Activated CD4-positive, alpha-beta memory T cell treated with anti-CD3 and anti-CD28 coated beads for 36 hours (primary cell): ENCODE measurements at regions not wholly inside any gene's neighbourhood (a gene's known extent, or its start where the extent isn't known, plus 50 kb on each side); places are given as distances from the start of the nearest gene placed in this dataset.

Experiments
- CTCF ChIA-PET: fragments of 350-600 bp; sonication (Branson Sonifier 250); formaldehyde crosslinking; loops from one replicate; lab custom pipeline; 2021; ENCODE audit warnings: antibody characterized with exemption, inconsistent platforms; lab: Charles Lee
- POLR2A ChIA-PET: fragments of 350-600 bp; sonication (Branson Sonifier 250); formaldehyde crosslinking; loops from one replicate; lab custom pipeline; 2021; ENCODE audit warnings: antibody characterized with exemption; lab: Charles Lee
- DNase-seq: peaks from one replicate; pipeline ENCODE4 v3.0.0-alpha.2; 2020
- H3K27ac Mint-ChIP-seq: one replicate; pipeline ENCODE4 v1.8.0; 2021; ENCODE audit warnings: mixed read lengths
- H3K27me3 Mint-ChIP-seq: one replicate; pipeline ENCODE4 v1.8.0; 2021; ENCODE audit warnings: mixed read lengths
- H3K36me3 Mint-ChIP-seq: one replicate; pipeline ENCODE4 v1.8.0; 2021; ENCODE audit warnings: mixed read lengths
- H3K4me1 Mint-ChIP-seq: one replicate; pipeline ENCODE4 v1.8.0; 2021; ENCODE audit warnings: low read depth, mixed read lengths
- H3K4me3 Mint-ChIP-seq: one replicate; pipeline ENCODE4 v1.8.0; 2021; ENCODE audit warnings: mild to moderate bottlenecking, mixed read lengths
- H3K9me3 Mint-ChIP-seq: one replicate; pipeline ENCODE4 v1.8.0; 2021; ENCODE audit warnings: mixed read lengths
- intact Hi-C: fragments of 100-400 bp; cut with micrococcal nuclease; formaldehyde crosslinking; loops from one replicate; pipeline ENCODE4 v1.15.1; 2023

GRCh38 chr10:70969188-70969587 lies 80.8 kb upstream of the PCBD1 start:
- Mint-ChIP-seq H3K4me1 (peaks cover 5% of the 10 kb centered on the region), H3K4me3 (no peak overlapping the region), H3K9me3 (peaks cover 7% of the 10 kb centered on the region), H3K27ac (no peak overlapping the region), H3K36me3 (no peaks in the 10 kb centered on the region), H3K27me3 (peaks cover 9% of the 10 kb centered on the region)
- DNase-seq, result no peak
- ChIA-PET POLR2A (no interaction called here), CTCF (no interaction called here)
- intact Hi-C loops, result no loop called here

DNA sequence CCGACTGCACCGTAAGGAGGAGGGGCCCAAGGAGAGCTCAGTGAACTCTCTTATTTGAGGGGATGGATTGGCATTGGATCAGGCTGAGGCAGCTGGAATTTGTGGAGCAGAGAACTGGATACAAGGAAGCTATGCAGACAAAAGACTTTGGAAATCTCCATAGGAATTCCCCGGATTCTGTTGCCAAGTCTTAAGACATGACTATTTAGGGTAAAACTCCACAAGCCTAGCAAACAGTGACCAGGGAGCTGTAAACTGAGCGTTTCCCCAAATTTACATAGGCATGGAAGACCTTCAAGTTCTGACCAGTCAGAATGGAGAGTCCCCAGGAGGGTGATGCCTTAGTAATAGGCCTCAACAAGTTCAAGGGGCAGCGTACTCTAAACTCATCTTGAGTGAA lies 82.5 kb upstream of the PCBD1 start:
- ChIA-PET CTCF (no interaction called here), POLR2A (no interaction called here)
- Mint-ChIP-seq H3K4me3 (no peak overlapping the region), H3K9me3 (peaks cover 7% of the 10 kb centered on the region), H3K36me3 (no peaks in the 10 kb centered on the region), H3K27me3 (peaks cover 8% of the 10 kb centered on the region), H3K27ac (no peak overlapping the region), H3K4me1 (peaks cover 5% of the 10 kb centered on the region)
- intact Hi-C loops, result no loop called here
- DNase-seq, result no peak

DNA sequence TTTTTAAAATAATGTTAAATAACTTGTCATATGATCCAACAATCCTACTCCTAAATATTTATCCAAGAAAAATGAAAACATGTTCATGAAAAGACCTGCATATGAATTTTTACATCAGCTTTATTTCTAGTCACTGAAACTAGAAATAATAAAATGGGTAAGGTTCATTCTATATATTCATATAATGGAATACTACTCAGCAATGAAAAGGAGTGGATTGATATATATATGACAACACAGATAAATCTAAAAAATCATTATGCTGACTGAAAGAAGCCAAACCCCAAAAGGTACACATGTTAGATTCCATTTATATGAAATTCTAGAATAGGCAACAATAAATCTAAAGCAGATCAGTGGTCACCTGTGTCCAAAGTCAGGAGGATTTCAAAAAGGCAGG lies 84.9 kb upstream of the PCBD1 start:
- Mint-ChIP-seq H3K27ac (no peak overlapping the region), H3K27me3 (peaks cover 10% of the 10 kb centered on the region), H3K36me3 (no peaks in the 10 kb centered on the region), H3K4me1 (peaks cover under 1% of the 10 kb centered on the region), H3K9me3 (peaks cover 7% of the 10 kb centered on the region), H3K4me3 (no peak overlapping the region)
- CTCF ChIA-PET, result no interaction called here
- POLR2A ChIA-PET, result no interaction called here
- no peak for DNase-seq
- intact Hi-C loops, result no loop called here

DNA sequence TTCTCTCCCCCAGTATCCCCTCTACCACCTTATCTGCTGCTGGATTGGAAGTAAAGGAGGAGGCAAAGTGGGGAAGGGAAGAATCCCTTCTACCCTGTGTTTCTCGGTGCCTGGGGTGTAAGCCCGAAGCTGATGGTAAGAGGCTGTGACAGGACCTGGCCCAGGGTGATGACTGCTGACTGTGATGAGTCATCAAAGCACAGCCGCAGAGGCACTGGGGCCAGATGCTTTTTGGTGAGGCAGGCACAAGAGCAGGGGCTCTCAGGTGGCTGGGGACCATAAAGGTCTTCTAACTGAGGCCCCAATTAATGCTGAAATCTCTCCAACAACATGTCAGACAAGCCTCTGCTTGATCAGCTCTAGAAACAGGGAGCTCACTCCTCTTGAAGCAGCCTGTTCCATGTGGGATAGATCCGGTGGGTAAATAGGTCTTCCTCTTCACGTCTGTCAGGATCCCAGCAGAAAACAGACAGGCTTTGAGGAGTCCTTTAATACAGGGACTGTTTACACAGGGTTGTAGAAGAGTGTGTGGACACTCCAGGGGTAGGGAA lies 86.1 kb upstream of the PCBD1 start:
- Mint-ChIP-seq H3K36me3 (no peaks in the 10 kb centered on the region), H3K4me1 (no peaks in the 10 kb centered on the region), H3K27me3 (peaks cover 10% of the 10 kb centered on the region), H3K27ac (no peak overlapping the region), H3K9me3 (peaks cover 7% of the 10 kb centered on the region), H3K4me3 (no peak overlapping the region)
- DNase-seq, result peak; percentile 17
- POLR2A ChIA-PET, result no interaction called here
- CTCF ChIA-PET, result interaction anchor here (0.8 kb wide), 1 partner anchor 48 kb away, joined by 3 read pairs; no protein-coding TSS in a partner anchor
- intact Hi-C loops, result no loop called here

- DNase-seq, result no peak
- CTCF ChIA-PET, result interaction anchor here (0.8 kb wide), 1 partner anchor 49 kb away, joined by 3 read pairs; no protein-coding TSS in a partner anchor
- H3K27ac Mint-ChIP-seq, result no peak overlapping the region
- no peaks in the 10 kb centered on the region for H3K36me3 Mint-ChIP-seq
- intact Hi-C loops, result no loop called here
- peaks cover 10% of the 10 kb centered on the region for H3K27me3 Mint-ChIP-seq
- H3K4me1 Mint-ChIP-seq, result no peaks in the 10 kb centered on the region
- H3K4me3 Mint-ChIP-seq, result no peak overlapping the region
- POLR2A ChIA-PET, result no interaction called here
- H3K9me3 Mint-ChIP-seq, result peaks cover 7% of the 10 kb centered on the region
These were observed 86.6 kb upstream of the PCBD1 start for GRCh38 chr10:70974920-70975319.

- Mint-ChIP-seq H3K9me3 (peaks cover 3% of the 10 kb centered on the region), H3K36me3 (no peaks in the 10 kb centered on the region), H3K27me3 (peaks cover 4% of the 10 kb centered on the region), H3K27ac (no peak overlapping the region), H3K4me1 (no peaks in the 10 kb centered on the region), H3K4me3 (no peak overlapping the region)
- no peak for DNase-seq
- CTCF ChIA-PET, result no interaction called here
- POLR2A ChIA-PET, result no interaction called here
- intact Hi-C loops, result no loop called here
These were observed 87.8 kb upstream of the PCBD1 start for GRCh38 chr10:70976063-70976695.

- Mint-ChIP-seq H3K9me3 (no peaks in the 10 kb centered on the region), H3K4me3 (no peak overlapping the region), H3K4me1 (peaks cover 8% of the 10 kb centered on the region), H3K36me3 (no peaks in the 10 kb centered on the region), H3K27me3 (peaks cover 3% of the 10 kb centered on the region), H3K27ac (no peak overlapping the region)
- POLR2A ChIA-PET, result no interaction called here
- no peak for DNase-seq
- intact Hi-C loops, result no loop called here
- CTCF ChIA-PET, result no interaction called here
These were observed 89.3 kb upstream of the PCBD1 start for GRCh38 chr10:70977625-70978024.

- CTCF ChIA-PET, result no interaction called here
- no peaks in the 10 kb centered on the region for H3K9me3 Mint-ChIP-seq
- intact Hi-C loops, result no loop called here
- H3K4me1 Mint-ChIP-seq, result peaks cover 14% of the 10 kb centered on the region
- H3K36me3 Mint-ChIP-seq, result no peaks in the 10 kb centered on the region
- H3K4me3 Mint-ChIP-seq, result no peak overlapping the region
- DNase-seq, result no peak
- POLR2A ChIA-PET, result no interaction called here
- no peak overlapping the region for H3K27ac Mint-ChIP-seq
- peaks cover 3% of the 10 kb centered on the region for H3K27me3 Mint-ChIP-seq
These were observed 89.8 kb upstream of the PCBD1 start for GRCh38 chr10:70978181-70978580.

- Mint-ChIP-seq H3K9me3 (no peaks in the 10 kb centered on the region), H3K36me3 (no peaks in the 10 kb centered on the region), H3K4me1 (peaks cover 14% of the 10 kb centered on the region), H3K27me3 (peaks cover 3% of the 10 kb centered on the region), H3K27ac (no peak overlapping the region), H3K4me3 (no peak overlapping the region)
- intact Hi-C loops, result no loop called here
- CTCF ChIA-PET, result no interaction called here
- no peak for DNase-seq
- POLR2A ChIA-PET, result no interaction called here
These were observed 90.6 kb upstream of the PCBD1 start for GRCh38 chr10:70978816-70979480.

DNA sequence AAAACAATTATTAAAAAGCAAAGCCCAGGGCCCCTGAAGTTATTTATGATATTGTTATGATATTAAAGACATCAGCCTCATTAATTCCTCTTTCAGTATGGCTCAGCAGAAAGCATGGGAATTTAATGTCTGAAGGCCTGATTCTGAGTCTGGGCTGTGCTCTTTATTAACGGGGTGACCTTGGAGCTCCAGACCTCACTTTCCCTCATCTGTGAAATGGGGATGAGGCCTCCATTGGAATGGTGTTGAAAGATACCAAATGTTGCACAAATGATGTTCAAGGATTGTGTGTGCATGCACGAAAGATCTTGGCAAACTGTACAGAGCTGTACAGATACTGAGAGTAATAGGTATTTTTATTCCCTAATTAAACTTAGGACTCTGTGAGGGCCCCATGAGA lies 92.3 kb upstream of the PCBD1 start:
- CTCF ChIA-PET, result no interaction called here
- Mint-ChIP-seq H3K9me3 (no peaks in the 10 kb centered on the region), H3K4me3 (no peak overlapping the region), H3K27ac (no peak overlapping the region), H3K36me3 (no peaks in the 10 kb centered on the region), H3K4me1 (peaks cover 14% of the 10 kb centered on the region), H3K27me3 (peaks cover 3% of the 10 kb centered on the region)
- POLR2A ChIA-PET, result no interaction called here
- intact Hi-C loops, result no loop called here
- no peak for DNase-seq

GRCh38 chr10:70981171-70981836 lies 92.9 kb upstream of the PCBD1 start:
- ChIA-PET CTCF (no interaction called here), POLR2A (no interaction called here)
- no peak overlapping the region for H3K27ac Mint-ChIP-seq

DNA sequence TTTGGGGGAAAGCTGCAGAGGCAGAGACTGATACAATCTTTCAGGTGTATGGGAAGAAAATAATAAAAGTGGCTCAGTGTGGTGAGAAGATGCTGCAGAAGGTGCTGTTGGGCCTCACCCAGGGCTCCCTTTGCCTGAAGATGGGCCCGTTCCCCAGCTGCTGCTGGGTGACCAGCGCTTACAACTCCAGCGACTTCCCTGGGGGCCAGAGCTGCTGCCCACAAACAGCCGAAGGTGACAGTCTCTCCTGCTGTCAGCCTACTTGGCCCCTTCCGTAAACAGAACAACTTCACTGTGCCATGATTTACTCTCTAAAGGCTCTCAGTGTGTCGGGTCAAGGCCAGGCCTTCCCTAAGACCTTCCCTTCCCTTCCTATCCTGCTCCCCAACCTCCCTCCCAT lies 93.6 kb upstream of the PCBD1 start:
- DNase-seq, result no peak
- no peaks in the 10 kb centered on the region for H3K9me3 Mint-ChIP-seq
- no peak overlapping the region for H3K27ac Mint-ChIP-seq
- no peaks in the 10 kb centered on the region for H3K27me3 Mint-ChIP-seq
- intact Hi-C loops, result no loop called here
- ChIA-PET POLR2A (no interaction called here), CTCF (no interaction called here)
- no peaks in the 10 kb centered on the region for H3K36me3 Mint-ChIP-seq
- no peak overlapping the region for H3K4me3 Mint-ChIP-seq
- peaks cover 14% of the 10 kb centered on the region for H3K4me1 Mint-ChIP-seq

More at GRCh38 chr10:70981171-70981836, 92.9 kb upstream of the PCBD1 start:
- H3K9me3 Mint-ChIP-seq, result no peaks in the 10 kb centered on the region
- no peaks in the 10 kb centered on the region for H3K36me3 Mint-ChIP-seq
- intact Hi-C loops, result no loop called here
- H3K4me3 Mint-ChIP-seq, result no peak overlapping the region
- no peaks in the 10 kb centered on the region for H3K27me3 Mint-ChIP-seq
- peaks cover 14% of the 10 kb centered on the region for H3K4me1 Mint-ChIP-seq
- DNase-seq, result no peak
